D721Med (cell line): ENCODE measurements at regions not wholly inside any gene's neighbourhood (a gene's known extent, or its start where the extent isn't known, plus 50 kb on each side); places are given as distances from the start of the nearest gene placed in this dataset.

Experiments
- DNase-seq: peaks from one replicate; pipeline ENCODE4 v3.0.0; 2011; ENCODE audit warnings: low spot score; ENCODE audit not compliant: insufficient read length
- FAIRE-seq: peaks from 2 replicates; lab custom pipeline; 2011; peaks lifted over from hg19 to GRCh38; lab: Jason Lieb, UNC
- CTCF ChIP-seq: IDR thresholded peaks from 2 replicates; pipeline ENCODE4 v1.5.1; 2012; ENCODE audit warnings: mild to moderate bottlenecking, control low read depth; ENCODE audit not compliant: insufficient read depth; ENCODE audit errors: missing control alignments

- TF ChIP-seq CTCF = no peak
- no peak for FAIRE-seq
- no peak for DNase-seq
Measured at GRCh38 chr20:57020364-57020763, 246.1 kb downstream of the BMP7 start.

- no peak for DNase-seq
- TF ChIP-seq CTCF = no peak
- FAIRE-seq = no peak
Measured at GRCh38 chr20:57022306-57022705, 244.1 kb downstream of the BMP7 start.

- no peak for FAIRE-seq
- DNase-seq = no peak
- TF ChIP-seq CTCF = no peak
Measured at GRCh38 chr20:57023007-57023406, 243.4 kb downstream of the BMP7 start.

- DNase-seq = no peak
- no peak for FAIRE-seq
- no peak for TF ChIP-seq CTCF
Measured at GRCh38 chr20:57023997-57024396, 242.4 kb downstream of the BMP7 start.

- FAIRE-seq = no peak
- no peak for TF ChIP-seq CTCF
- no peak for DNase-seq
Measured at GRCh38 chr20:57024849-57025248, 241.6 kb downstream of the BMP7 start.

- DNase-seq (no peak), FAIRE-seq (no peak)
- no peak for TF ChIP-seq CTCF
Measured at GRCh38 chr20:57025261-57025660, 241.2 kb downstream of the BMP7 start.

GRCh38 chr20:57025666-57026224 lies 240.7 kb downstream of the BMP7 start:
- DNase-seq = no peak
- FAIRE-seq = no peak
- TF ChIP-seq CTCF = no peak
